M059J (cell line): ENCODE measurements at regions not wholly inside any gene's neighbourhood (a gene's known extent, or its start where the extent isn't known, plus 50 kb on each side); places are given as distances from the start of the nearest gene placed in this dataset.

Experiments used
- DNase-seq: peaks from one replicate; pipeline ENCODE4 v3.0.0-alpha.2; 2012; ENCODE audit warnings: low read depth

GRCh38 chr7:42373285-42373684, 136.3 kb upstream of the GLI3 start:
- DNase-seq: peak; percentile 69

- DNase-seq: peak; percentile 83
Observed at GRCh38 chr7:42372479-42372878, 135.5 kb upstream of the GLI3 start.

DNA sequence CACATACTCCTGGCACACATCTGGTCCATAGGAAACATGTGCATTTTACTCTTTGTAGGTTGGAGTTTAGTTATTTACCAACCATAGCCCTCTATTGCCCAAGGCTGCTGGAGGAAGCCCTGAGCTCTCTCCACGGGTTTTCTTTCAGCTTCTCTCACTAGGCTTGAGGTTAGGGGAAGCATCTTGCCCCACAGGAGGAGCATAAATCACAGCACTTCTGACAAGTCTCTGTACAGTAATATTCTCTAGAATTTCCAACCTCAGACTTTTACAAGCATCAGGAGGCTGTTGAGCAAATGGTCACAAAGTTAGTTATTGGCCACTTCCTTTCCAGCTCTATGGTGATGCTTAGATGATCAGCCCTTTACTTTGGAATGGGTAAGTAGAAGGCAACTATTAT, 122.9 kb upstream of the GLI3 start:
- DNase-seq: peak; percentile 65

- no peak for DNase-seq
Observed at GRCh38 chr7:42351316-42351935, 114.4 kb upstream of the GLI3 start.

GRCh38 chr7:42350801-42351200, 113.8 kb upstream of the GLI3 start:
- DNase-seq: peak; percentile 14

DNA sequence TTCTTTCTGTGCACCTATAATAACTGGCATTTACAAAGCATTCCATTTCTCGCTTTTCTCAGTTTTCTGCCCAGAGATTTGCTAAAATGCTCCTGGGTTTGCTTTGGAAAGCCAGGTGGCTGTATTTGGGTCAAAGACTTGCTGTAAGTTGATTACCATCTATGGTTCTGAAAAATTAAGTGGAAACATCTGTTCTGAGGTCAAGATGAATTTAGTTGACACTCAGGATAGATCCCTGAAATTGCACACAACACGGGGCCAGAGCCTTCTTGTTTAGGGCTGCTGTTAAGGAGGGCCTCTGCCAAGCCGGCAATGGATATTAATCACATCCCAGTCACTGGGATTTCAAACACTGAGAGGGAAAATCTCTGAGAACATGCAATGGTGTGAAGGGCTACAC, 111.6 kb upstream of the GLI3 start:
- no peak for DNase-seq

DNA sequence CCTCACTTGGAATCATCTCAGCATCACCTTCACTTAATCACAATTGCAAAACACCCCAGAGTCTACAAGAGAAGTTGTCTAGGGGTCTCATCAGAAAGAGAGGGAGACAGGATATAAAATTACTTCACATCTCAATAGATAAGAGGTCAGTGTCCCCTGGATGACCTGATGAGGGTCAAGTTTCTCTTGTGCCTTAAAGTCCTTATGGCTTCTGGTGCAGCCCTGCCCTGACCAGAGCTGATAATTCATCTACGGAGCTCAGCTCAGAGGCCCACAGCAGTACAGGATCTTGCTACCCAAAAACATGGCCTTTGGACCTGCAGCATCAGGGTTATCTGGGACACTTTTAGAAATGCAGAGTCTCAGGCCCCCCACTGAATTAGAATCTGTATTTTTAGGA, 111.1 kb upstream of the GLI3 start:
- DNase-seq: no peak

DNA sequence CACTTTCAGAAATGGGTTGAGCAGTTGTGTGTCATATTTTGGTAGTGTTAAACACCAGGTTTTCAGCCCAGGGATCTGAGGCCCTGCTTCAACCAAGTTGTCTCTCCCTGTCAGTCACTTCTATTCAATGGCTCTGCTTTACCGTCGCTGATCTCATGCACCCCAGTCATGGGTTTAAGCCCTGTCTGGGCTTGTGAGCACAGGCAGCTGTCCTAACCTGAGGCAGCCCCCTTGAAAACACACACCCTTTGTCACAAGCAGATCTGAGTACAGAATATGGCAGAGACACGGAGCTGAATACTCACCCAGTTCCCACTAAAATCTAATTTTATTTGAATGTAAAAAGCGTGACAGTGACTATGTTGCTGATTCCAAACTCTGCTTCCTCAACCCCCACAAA, 110.6 kb upstream of the GLI3 start:
- DNase-seq: no peak

- no peak for DNase-seq
Observed at GRCh38 chr7:42345478-42346299, 108.7 kb upstream of the GLI3 start.

GRCh38 chr7:42344198-42344755, 107.3 kb upstream of the GLI3 start:
- no peak for DNase-seq

DNA sequence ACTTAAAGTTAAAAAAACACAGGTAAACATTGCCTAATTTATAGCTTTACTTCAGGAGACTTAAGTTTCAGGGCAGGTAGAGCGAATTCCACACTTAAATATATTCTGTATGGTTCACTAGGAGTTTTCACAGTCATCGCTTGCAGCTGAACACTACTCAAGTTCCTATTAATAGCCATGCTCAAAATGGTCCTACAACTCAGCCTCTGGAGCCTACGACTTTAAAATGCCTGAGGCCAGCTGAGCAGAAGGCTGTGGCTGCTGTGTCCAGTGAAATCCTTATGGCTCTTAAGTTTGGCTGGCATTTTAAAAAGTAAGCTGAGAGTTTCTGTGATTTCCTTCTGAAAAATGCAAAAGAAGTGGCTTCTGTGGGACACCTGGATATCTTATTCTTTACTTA, 105.4 kb upstream of the GLI3 start:
- DNase-seq: no peak

GRCh38 chr7:42340436-42340835, 103.4 kb upstream of the GLI3 start:
- peak; percentile 9 for DNase-seq

DNA sequence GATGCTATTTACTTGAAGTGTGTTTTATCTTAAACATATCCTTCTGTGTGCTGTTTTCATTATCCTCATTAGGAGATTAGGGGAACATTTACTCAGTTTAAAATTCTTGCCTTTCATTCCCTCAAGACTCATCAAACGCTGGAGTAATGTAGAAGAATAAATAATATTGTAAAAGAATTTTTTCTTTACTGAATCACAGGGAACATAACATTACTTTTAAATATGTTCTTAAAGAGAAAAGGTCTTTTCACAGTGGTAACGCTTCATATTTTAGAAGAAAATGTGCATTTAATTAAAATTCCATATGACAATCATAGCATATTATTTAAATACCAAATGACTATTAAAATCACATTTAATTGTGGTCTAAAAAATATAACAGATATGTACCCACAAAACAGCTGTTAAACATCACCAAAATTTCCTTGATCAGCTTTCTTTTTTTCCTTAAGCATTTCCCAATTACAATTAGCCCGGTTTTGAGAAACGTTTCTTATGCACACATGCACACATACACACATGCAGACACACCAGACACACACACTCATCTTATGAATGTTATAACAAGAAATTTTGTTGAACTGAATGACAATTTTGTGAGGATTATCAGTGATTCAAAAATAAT, 102.0 kb upstream of the GLI3 start:
- no peak for DNase-seq

GRCh38 chr7:42338231-42338915, 101.4 kb upstream of the GLI3 start:
- DNase-seq: peak; percentile 17

DNA sequence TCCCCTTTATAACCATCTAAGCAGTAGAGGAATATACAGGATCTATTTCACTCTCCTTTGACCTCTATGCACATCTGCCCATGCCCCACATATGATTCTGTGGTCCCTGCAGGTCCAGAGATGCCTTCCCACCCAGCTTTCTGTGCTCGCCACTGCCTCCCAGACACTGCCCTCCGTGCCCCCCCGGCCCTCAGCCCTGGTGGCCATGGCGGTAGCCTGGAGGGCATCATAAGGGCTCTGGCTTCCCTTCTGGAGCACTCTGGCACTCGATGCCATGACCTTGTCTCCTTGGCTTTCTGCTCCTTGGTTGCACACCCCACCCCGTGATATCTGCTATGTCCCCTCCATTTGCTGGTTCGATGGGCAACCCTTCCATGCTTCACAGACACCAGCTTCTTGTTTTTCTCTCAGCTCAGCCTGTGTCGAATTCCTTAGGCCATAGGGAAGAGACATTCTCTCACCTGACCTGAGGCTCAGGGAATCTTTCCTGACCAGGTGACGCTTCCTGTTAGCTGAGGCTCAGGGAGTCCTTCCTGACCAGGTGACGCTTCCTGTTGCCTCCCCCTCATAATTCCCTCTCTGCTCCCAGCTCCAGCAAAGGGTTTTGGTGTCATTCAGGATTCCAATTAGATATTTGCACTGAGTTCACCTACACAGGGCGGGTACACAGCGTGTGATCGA, 100.4 kb upstream of the GLI3 start:
- DNase-seq: no peak

DNA sequence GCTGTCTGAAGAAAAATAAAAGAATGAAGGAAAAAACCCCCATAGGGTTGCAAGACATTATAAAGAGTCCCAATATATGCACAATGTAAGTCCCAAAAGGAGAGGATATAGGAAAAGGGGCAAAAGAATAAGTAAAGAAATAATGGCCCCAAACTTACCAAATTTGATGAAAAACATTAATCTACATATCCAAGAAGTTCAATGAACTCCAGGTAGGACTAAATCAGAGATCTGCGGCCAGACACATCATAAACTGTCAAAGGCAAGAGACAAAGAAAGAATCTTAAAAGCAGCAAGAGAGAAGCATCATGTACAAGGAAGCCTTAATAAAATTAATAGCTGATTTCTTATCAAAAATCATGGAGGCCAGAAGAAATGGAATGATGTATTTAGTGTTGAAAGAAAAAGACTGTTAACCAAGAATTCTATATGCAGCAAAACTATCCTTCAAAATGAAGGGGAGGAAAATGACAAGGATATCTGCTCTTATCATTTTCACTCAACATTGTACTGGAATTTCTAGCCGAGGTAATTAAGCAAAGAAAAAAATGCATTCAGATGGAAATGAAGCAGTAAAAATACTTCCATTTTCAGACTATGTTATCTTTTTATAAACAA, 95.7 kb upstream of the GLI3 start:
- DNase-seq: no peak

DNA sequence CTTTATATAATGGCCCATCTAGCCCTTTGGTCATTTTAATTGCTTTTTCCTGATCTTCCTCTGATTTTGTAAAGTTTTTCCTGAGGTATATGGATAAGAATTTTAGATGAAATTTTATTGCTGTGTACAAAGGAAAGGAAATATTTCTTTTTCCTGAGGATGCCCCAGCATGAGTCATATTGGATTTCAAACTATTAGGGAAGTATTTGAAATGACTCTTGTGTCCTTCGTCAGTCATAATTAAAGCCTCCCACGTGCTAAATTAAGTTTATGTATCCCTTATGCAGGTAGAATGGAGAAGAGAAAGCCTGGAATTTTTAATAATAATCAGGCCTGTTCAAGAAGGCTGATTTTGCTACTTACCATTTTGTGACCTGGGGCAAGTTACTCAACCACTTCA, 82.6 kb upstream of the GLI3 start:
- peak; percentile 10 for DNase-seq

DNA sequence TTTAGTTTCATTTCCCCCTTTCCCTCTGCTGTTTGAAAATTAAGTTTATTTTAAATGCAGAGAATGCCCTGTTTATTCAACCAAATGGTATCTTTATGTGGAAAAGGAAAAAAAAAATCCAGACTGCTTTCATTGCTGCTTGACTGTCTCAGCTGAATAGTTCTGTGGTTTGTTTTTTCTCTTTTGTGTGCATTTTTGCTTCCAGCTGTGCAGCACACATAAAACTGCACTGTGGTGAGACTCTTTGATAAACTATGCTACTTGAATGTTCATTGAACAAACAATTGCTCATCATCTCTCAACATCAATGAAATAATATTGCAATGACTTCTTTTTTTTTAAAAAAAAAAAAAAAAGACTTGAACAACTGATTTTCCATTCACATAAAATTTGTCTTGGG, 78.6 kb upstream of the GLI3 start:
- DNase-seq: peak; percentile 45

DNA sequence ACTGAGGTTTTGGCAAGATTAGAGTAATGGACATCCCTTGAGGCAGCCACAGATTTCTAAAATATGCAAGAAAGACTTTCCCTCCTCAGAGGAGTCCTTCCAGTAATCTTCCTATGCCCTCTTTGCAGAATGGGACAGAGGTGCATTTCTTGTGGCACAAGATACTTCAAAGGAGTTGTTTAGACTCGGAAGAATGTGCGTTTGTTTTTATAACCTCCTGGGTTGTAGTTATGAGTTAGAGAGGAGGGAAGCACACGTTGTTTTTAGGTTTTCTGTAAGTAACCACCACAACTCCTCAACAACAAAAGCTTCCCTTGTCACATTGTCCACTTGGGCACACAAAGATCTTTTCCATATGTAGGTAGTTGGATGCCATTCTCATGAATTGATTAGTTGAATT, 78.1 kb upstream of the GLI3 start:
- peak; percentile 85 for DNase-seq

DNA sequence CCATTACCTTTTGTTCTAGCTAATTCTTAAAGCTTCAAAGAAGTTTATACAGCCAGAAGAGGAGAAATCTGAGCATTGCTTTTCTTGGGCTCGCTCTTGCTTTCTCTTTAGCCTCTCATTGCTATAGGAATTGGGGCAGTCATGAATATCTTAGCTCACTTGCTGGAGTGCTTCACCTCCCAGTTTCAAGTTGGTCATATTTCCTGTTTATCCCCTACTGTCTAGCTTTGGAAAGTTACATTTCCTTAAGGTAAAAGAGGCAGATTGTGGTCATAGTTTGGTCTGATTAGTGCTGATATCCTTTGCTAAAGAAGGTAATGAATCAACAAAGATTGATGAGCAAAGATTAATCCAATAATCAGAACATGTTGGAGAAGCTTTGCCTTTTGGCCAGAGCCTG, 77.7 kb upstream of the GLI3 start:
- DNase-seq: peak; percentile 68

- DNase-seq: no peak
Observed at GRCh38 chr7:42311195-42311594, 74.2 kb upstream of the GLI3 start.
